ENCODE measurements at regions not wholly inside any gene's neighbourhood (a gene's known extent, or its start where the extent isn't known, plus 50 kb on each side); places are given as distances from the start of the nearest gene placed in this dataset.

DNA sequence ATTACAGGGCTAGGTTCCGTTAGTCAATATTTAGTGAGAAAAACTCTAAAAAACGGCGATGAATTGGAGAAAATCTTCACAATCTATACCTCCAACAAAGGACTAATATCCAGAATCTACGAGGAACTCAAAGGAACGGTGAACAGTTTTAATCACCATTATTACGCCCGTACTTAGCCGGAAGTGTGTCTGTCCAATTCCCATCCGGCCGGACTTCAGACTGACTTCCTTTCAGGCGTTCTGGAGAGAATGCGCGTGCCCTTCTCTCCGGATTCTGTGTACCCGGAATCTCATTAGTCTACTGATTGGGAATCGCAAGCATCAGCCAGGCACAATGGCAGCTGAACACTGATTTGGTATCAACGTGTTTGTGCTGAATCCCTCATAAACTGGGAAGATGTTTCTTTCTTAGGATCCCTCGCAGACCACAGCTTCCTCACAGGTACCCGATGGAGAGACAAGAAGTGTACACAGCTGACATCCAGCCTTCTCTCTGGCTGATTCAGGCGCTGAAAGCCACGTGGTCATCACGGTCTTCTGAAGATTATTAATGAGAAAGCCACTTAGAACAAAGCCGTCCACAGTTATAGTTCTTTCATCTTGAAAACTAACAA is 239.9 kb downstream of the ZNF516 start:
- DNase-seq (ENCODE audit: low read depth in 2 of 2) = no peak

GRCh38 chr18:76252880-76253279 is 242.2 kb downstream of the ZNF516 start:
- no peak for DNase-seq (ENCODE audit: low read depth in 2 of 2)

- DNase-seq (ENCODE audit: low read depth in 2 of 2) = no peak
These were observed 242.9 kb downstream of the ZNF516 start for GRCh38 chr18:76252139-76252538.

DNA sequence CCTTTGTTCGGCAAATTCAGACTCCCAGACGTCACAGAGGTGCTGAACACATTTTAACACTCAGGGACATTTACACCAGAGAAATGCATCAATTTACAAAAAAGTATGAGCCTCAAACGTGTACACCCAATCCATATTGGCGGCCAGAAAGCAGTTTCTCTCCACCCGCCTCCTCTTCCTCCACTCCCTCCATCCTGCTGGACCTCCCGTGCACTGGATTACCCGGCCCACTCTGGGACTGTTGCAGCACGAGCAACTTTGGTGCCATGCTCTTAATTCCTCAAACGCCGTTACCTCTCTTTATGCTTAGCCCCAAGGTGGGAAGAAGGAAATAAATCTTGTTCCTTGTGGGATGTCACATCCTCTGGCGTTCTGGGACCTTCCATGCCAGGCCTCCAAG is 243.4 kb downstream of the ZNF516 start:
- DNase-seq (ENCODE audit: low read depth in 2 of 2) = no peak

DNA sequence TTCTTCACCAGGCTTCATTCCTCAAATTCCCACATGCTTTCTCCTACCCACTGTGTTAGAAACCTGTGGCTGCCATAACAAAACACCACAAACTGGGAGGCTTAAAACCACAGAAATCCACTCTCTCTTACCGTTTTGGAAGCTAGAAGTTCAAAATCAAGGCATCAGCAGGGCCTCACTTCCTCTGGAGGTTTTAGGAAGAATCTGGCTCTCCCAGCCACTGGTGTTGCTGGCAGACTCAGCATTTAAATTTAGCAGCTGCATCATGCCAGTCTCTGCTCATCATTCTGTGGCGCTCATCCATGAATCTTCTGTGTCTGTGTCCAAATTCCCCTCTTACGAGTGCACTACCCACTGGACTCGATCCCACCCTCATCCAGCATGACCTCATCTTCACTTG is 248.5 kb downstream of the ZNF516 start:
- no peak for DNase-seq (ENCODE audit: low read depth in 2 of 2)

- no peak for DNase-seq (ENCODE audit: low read depth in 2 of 2)
These were observed 260.4 kb downstream of the ZNF516 start for GRCh38 chr18:76234676-76235060.

DNA sequence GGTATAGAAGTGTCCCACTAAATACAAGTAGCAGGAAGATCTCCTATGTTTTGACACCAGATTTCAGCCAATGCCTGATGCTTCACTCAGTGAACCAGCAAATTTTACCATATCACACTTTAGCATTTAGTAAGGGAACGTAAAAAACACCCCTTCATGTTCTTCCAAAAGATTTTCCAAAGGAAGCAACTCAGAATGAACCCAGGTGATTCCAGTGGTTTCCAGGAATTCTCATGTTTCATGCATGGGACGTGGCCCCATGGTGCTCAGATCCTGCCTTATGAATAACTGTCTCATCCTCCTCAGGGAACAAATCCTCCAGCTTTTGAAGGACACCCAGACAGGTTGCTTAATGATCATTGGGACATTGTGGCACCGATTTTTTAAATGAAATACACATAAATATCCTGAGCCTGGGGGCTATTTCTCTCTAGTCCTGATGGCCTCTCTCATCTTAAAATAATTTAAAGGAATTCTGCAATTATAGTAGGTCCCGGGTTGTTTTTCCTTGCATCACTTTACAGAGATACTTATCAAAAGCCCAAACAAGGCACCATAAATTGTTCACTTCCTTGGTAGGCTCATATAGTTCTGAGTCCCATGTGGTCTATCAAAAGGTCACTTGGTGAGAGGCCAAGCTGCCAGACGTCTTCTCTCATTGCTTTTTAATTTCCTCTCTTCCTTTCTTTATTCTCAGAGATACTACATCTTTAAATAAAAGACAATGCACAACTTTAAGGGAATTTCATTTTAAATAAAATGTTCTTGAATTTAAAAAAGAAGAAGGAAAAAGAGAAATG is 261.0 kb downstream of the ZNF516 start:
- no peak for DNase-seq (ENCODE audit: low read depth in 2 of 2)

DNA sequence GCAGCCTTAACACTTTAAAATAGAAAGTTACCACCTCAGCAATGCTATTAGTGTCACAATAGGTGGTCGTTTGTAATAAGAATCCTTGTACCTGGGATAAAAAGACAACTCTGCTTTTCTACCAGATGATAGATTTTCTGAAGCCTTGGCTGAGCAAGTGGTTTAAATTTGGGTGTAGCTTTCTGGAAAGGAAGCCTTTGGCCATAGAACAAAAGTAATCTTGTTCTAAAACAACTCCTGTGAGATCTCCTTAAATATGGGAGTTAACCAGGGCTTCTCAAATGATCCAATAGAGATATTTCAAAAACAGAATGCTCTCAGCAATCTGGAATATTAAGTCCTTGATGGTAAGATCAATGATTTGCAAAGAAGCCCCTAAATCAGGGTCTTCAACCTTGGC is 261.6 kb downstream of the ZNF516 start:
- no peak for DNase-seq (ENCODE audit: low read depth in 2 of 2)

DNA sequence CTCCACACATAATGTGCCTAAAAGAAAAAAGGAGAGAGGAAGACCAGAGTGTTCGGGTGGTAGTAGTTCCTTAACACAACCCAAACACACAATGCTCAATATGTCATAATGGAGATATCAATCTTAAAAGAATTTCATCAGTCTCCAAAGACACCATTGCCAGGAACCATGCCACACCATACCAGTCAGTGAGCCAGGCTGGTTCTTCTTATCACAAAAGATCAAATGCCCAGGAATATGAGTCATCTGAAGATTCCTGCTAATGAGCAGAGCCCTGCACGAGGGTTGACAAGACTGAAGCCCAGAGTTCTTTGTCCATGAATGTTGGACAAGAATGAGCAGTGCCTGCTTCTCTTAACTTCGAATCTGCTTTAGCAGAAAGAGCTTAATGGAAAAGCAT is 262.3 kb downstream of the ZNF516 start:
- DNase-seq (ENCODE audit: low read depth in 2 of 2) = no peak

GRCh38 chr18:76232010-76232409 is 263.0 kb downstream of the ZNF516 start:
- no peak for DNase-seq (ENCODE audit: low read depth in 2 of 2)

- no peak for DNase-seq (ENCODE audit: low read depth in 2 of 2)
These were observed 263.6 kb downstream of the ZNF516 start for GRCh38 chr18:76231402-76231801.

- DNase-seq (ENCODE audit: low read depth in 2 of 2) = no peak
These were observed 264.3 kb downstream of the ZNF516 start for GRCh38 chr18:76230791-76231190.

DNA sequence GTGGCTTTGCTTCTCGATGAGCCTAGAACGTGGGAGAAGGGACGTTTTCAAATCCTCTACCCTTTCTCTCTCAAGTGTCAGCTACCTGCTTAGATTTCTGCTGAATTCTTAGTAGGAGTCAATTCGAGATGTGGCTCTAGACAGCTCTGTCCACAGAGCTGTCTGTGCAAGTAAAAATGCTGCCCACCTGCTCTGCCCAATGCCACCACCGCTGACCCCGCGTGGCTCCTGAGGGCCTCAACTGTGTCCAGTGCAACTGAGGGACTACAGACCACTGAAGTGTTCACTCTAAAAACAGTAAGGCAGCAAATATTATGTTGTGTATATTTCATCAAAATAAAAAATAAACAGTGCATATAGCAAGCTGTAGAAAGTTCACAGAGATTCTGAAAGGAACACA is 266.3 kb downstream of the ZNF516 start:
- no peak for DNase-seq (ENCODE audit: low read depth in 2 of 2)

DNA sequence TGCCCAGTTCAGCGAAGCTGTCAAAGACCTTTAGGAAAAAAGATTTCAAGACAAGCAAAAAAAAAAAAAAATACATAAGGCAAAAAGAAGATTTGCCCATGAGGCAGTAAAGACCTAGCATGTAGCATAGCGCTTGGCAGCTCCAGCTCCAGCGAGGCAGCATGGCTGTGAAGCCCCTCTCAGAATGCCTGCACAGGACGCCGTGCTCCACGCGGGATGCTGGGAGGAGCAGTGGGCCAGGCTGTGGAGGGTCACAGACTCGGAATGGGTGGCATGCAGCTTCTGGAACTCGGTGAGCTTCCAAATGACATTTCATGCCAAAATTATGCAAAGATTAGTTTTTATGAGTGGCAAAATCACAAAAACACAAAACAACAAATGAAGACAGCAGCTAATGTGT is 267.3 kb downstream of the ZNF516 start:
- DNase-seq (ENCODE audit: low read depth in 2 of 2) = no peak

DNA sequence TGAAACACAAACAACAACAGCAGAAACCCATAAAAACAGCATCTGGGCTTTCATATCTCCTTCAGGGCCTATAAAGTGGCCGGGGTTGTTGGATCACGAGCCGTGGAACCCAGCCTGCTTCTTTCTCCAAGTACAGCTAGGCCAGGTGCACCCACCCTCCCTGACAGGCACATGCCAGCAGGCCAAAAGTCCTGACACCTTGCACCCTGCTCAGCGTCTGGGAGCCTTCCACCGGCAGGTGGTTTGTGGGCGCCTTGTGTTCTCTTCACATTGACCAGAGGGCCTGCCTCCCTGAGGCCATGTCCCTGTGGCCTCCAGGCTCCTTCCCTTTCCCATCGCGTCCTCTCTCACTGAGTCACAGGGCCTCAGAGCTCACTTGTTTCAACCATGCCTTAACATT is 271.6 kb downstream of the ZNF516 start:
- DNase-seq (ENCODE audit: low read depth in 2 of 2) = no peak

DNA sequence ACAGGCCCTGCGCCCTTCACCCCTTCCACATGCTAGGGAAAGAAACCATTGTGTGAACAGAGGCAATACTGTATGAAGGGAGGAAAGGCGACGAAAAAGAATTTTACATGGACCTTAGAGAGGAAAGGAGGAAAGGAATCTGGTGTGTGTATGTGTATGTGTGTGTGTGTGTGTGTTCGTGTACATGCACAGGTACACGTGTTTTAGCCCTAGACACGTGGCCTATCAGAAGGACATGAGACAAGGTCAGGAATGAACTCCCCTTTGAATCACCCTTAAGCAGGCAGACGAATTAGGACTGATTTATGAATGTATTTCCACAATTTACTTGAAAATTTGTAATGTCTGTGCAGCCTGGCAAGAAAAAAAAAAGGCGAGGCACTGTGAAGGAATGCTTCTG is 276.0 kb downstream of the ZNF516 start:
- DNase-seq (ENCODE audit: low read depth in 2 of 2) = no peak

DNA sequence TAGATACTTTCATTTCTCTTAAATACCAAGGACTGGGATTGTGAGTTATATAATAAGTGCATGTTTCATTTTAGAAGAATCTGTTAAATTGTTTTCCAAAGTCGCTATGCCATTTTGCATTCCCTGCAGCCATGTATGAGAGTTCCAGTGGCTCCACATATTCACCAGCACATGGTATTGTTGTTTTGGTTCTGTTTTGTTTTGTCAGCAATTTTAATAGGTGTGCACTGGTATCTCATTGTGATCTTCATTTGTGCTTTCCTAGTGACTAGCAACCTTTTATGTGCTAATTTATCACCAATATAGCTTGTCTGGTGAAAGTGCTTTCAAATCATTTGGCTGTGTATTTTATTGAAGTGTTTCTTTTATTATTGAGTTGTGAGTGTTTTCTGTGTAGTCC is 278.9 kb downstream of the ZNF516 start:
- DNase-seq (ENCODE audit: low read depth in 2 of 2) = no peak

- DNase-seq (ENCODE audit: low read depth in 2 of 2) = no peak
These were observed 281.1 kb downstream of the ZNF516 start for GRCh38 chr18:76213991-76214390.

DNA sequence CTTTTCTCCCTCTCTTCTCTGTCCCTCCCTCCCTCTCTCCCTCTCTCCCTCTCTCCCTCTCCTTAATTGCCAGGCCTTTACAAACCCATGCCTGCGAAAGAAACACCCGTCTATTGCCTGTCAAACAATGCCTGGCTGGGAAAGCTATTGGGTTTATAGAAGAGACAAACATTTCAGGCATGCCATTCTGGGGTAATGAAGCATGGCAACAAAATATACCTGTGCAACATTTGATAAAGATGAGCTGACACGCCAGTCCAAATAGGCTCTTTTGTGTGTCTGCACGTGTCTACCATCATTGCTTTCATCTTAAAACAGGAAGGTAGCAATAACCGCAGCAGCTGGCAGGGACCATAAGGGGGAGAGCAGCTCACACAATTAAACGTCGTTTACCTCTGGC is 282.1 kb downstream of the ZNF516 start:
- no peak for DNase-seq (ENCODE audit: low read depth in 2 of 2)

GRCh38 chr18:76209597-76209996 is 285.4 kb downstream of the ZNF516 start:
- DNase-seq (ENCODE audit: low read depth in 2 of 2) = no peak

DNA sequence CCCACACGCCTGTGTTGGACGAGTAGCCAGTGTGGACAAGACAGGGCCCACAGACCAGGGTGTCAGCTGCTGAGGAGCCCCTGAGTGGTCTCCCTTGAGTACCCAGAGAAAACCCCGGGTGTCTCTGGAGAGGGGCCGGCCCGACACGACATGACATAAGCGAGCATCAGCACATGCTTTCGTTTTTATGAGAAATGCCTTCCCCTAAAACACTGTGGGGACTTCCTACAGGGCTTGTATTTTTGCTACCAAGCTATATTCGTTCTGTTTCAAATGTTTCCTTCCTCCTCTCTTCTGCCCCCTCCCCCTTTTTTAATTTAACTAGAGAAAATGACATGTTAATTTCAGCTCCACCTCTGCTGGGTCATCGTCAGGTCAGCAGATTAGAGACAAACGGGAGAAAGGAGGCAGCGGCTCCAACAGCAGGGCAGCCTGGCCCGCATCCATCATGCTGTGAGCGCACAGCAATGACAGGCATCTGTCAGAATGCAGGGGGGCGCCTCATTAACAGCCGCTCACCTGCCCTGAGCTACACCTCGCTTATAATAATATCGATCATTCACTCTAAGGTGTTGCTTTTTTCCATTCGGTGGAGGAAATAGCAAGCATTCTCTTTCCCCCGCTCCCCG is 286.2 kb downstream of the ZNF516 start:
- no peak for DNase-seq (ENCODE audit: low read depth in 2 of 2)

GRCh38 chr18:76205906-76206305 is 289.1 kb downstream of the ZNF516 start:
- no peak for DNase-seq (ENCODE audit: low read depth in 2 of 2)

GRCh38 chr18:76203552-76203951 is 291.5 kb downstream of the ZNF516 start:
- DNase-seq (ENCODE audit: low read depth in 2 of 2) = no peak

Data from stimulated activated CD4-positive, alpha-beta T cell treated with anti-CD3 and anti-CD28 coated beads, Interleukin-15, amount 100 ng/mL, for 48 hours (primary cell).